ENCODE measurements at regions not wholly inside any gene's neighbourhood (a gene's known extent, or its start where the extent isn't known, plus 50 kb on each side); places are given as distances from the start of the nearest gene placed in this dataset.
A peak's percentile ranks its signal among the peaks of the same experiment; 100 is the strongest.

GRCh38 chr5:164002214-164002613 lies 496.8 kb downstream of the MAT2B start:
- Histone ChIP-seq H3K9me3 (ENCODE audit: low read depth, low read length) (no peaks in the 10 kb centered on the region), H4K20me1 (ENCODE audit: insufficient read depth, low read length) (no peaks in the 10 kb centered on the region), H3K4me1 (ENCODE audit: insufficient read depth, low read length) (peaks cover 3% of the 10 kb centered on the region), H2AFZ (ENCODE audit: low read length) (peak overlapping the region; percentile 23), H3K4me2 (ENCODE audit: insufficient read depth, low read length) (peak overlapping the region; percentile 19), H3K4me3 (ENCODE audit: insufficient read depth, low read length) (no peak overlapping the region), H3K36me3 (ENCODE audit: insufficient read depth, low read length) (no peaks in the 10 kb centered on the region), H3K27me3 (ENCODE audit: insufficient read depth, low read length) (no peaks in the 10 kb centered on the region), H3K79me2 (ENCODE audit: insufficient read depth, low read length) (no peaks in the 10 kb centered on the region), H3K27ac (ENCODE audit: low read depth, low read length) (no peak overlapping the region)
- peak; percentile 66 for DNase-seq (ENCODE audit: insufficient read length, low spot score, missing footprints)
- TF ChIP-seq CTCF (IDR thresholded peaks at IDR 0.05; ENCODE audit: extremely low read depth, low read depth, low read length) = no peak

GRCh38 chr5:164002628-164003027 lies 497.2 kb downstream of the MAT2B start:
- Histone ChIP-seq H3K4me2 (ENCODE audit: insufficient read depth, low read length) (peak overlapping the region; percentile 19), H3K4me1 (ENCODE audit: insufficient read depth, low read length) (peaks cover 3% of the 10 kb centered on the region), H3K9me3 (ENCODE audit: low read depth, low read length) (no peaks in the 10 kb centered on the region), H2AFZ (ENCODE audit: low read length) (no peak overlapping the region), H3K27ac (ENCODE audit: low read depth, low read length) (no peak overlapping the region), H3K4me3 (ENCODE audit: insufficient read depth, low read length) (no peak overlapping the region), H4K20me1 (ENCODE audit: insufficient read depth, low read length) (no peaks in the 10 kb centered on the region), H3K79me2 (ENCODE audit: insufficient read depth, low read length) (no peaks in the 10 kb centered on the region), H3K27me3 (ENCODE audit: insufficient read depth, low read length) (no peaks in the 10 kb centered on the region), H3K36me3 (ENCODE audit: insufficient read depth, low read length) (no peaks in the 10 kb centered on the region)
- peak; percentile 69 for DNase-seq (ENCODE audit: insufficient read length, low spot score, missing footprints)
- TF ChIP-seq CTCF (IDR thresholded peaks at IDR 0.05; ENCODE audit: extremely low read depth, low read depth, low read length) = no peak

GRCh38 chr5:164005071-164005470 lies 499.7 kb downstream of the MAT2B start:
- Histone ChIP-seq H3K4me2 (ENCODE audit: insufficient read depth, low read length) (no peak overlapping the region), H2AFZ (ENCODE audit: low read length) (no peak overlapping the region), H3K4me3 (ENCODE audit: insufficient read depth, low read length) (no peak overlapping the region), H3K36me3 (ENCODE audit: insufficient read depth, low read length) (no peaks in the 10 kb centered on the region), H3K9me3 (ENCODE audit: low read depth, low read length) (no peaks in the 10 kb centered on the region), H3K79me2 (ENCODE audit: insufficient read depth, low read length) (no peaks in the 10 kb centered on the region), H3K27me3 (ENCODE audit: insufficient read depth, low read length) (no peaks in the 10 kb centered on the region), H4K20me1 (ENCODE audit: insufficient read depth, low read length) (no peaks in the 10 kb centered on the region), H3K27ac (ENCODE audit: low read depth, low read length) (no peak overlapping the region), H3K4me1 (ENCODE audit: insufficient read depth, low read length) (peaks cover 3% of the 10 kb centered on the region)
- TF ChIP-seq CTCF (IDR thresholded peaks at IDR 0.05; ENCODE audit: extremely low read depth, low read depth, low read length) = no peak
- no peak for DNase-seq (ENCODE audit: insufficient read length, low spot score, missing footprints)

GRCh38 chr5:164007064-164007463 lies 501.6 kb downstream of the MAT2B start:
- no peaks in the 10 kb centered on the region for H3K36me3 ChIP-seq (ENCODE audit: insufficient read depth, low read length)
- H4K20me1 ChIP-seq (ENCODE audit: insufficient read depth, low read length) = no peaks in the 10 kb centered on the region
- H3K27ac ChIP-seq (ENCODE audit: low read depth, low read length) = no peak overlapping the region
- no peak for DNase-seq (ENCODE audit: insufficient read length, low spot score, missing footprints)
- H3K4me3 ChIP-seq (ENCODE audit: insufficient read depth, low read length) = no peak overlapping the region
- no peaks in the 10 kb centered on the region for H3K27me3 ChIP-seq (ENCODE audit: insufficient read depth, low read length)
- no peak for TF ChIP-seq CTCF (IDR thresholded peaks at IDR 0.05; ENCODE audit: extremely low read depth, low read depth, low read length)
- H3K9me3 ChIP-seq (ENCODE audit: low read depth, low read length) = no peaks in the 10 kb centered on the region
- H3K4me2 ChIP-seq (ENCODE audit: insufficient read depth, low read length) = no peak overlapping the region
- peaks cover 3% of the 10 kb centered on the region for H3K4me1 ChIP-seq (ENCODE audit: insufficient read depth, low read length)
- no peak overlapping the region for H2AFZ ChIP-seq (ENCODE audit: low read length)
- H3K79me2 ChIP-seq (ENCODE audit: insufficient read depth, low read length) = no peaks in the 10 kb centered on the region
